NCI-H1930 (cell line): ENCODE measurements at regions not wholly inside any gene's neighbourhood (a gene's known extent, or its start where the extent isn't known, plus 50 kb on each side); places are given as distances from the start of the nearest gene placed in this dataset.
"Not testable (repeated sequence)": the region's sequence is repeated elsewhere in the genome, so short reads cannot be mapped to it uniquely, and the experiment has no call there.

Experiments
- DNase-seq, 2 experiments: peaks; one replicate each; lab custom pipeline; 2025; lab: John Stamatoyannopoulos, UW

DNA sequence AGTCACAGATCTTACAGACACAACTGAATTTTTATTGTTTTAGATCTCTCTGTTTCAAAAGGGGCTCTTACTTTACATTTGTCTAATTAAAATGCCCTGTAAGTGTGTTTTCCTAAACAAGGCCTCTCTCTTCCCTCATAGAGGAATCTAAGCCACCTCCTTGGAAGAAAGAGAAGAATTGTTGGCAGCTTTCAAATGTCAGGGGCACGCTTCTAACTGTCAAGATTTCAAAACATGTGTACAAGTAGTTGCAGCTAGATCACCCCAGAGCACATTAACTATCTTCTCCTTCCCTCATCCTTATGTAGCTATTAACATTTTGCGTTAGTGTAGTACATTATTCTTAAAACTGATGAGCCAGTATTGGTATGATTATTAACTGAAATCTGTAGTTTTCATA, 266.5 kb upstream of the BOD1L1 start:
- DNase-seq = no peak

DNA sequence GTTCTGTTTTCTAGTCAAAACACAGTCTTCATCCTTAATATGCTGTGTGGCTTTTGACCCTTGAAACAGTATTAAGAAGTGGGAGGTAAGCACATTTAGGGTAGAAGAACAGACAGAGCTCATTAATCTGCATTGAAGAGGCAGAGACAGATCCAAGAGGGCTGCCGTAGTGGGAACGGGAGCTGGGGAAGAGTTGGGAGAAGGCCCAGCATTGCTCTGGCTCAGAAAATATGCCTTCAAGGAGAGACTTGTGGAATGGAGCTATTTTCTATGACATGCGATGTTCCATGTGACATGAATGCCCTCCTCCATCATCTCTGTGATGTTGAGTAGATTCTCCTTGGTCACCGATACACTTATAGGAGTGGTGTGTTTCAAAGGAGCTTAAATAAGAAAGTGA, 273.3 kb upstream of the BOD1L1 start:
- DNase-seq = no peak

DNA sequence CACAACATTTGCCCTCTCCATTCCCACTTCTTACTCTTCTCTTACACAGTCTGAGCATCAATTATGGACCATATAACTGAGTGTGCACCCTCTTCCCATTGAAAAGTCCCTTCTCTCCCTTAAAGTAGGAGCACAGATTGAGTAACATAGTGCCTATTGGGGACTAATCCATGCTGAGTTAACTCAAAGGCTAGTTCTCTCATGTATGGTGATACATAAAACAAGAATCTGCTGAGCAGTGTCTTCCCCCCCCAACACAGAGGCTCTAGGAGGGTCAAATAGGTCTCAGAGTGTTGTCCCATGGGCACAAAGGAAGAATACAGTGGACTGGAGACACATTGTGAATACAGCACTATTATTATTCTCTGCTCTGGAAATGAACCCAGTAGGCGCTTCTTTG, 274.6 kb upstream of the BOD1L1 start:
- DNase-seq = no peak

DNA sequence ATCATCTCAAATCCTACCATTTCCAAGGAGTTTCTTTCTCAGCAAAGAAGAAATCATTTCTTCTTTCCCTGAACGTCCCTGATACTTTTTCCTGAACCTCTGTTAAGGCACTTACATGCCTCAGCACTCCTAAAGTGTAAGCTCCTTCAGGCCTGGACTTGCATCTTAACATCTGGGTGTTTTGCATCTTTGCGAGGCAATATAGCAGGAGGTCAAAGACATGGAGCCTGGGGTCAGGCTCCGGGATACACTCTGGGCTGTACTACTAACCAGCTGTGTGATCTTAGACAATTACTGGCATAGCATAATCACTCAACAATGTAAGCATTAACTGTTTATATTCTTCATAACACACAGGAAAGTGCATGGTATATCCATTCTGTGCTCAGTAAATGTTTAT, 275.5 kb upstream of the BOD1L1 start:
- DNase-seq = no peak

DNA sequence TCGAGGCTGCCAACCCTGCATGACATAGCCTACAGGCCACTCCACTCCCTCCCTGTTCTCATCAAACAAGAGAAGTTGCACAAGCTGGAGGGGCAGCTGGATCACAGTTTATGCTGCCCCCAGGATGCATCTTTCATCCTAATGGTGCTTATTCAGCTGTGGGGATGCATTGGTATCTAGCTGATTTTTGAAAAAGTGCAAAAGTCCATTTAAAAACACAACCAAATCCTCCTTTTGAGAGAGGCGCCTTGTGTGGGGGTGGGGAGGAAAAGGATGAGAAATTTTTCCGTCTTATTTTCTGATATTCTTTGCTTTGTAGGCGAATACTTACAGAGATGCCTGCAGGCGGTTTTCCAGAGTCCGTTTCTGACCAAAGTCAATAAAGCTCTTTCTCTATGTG, 276.4 kb upstream of the BOD1L1 start:
- DNase-seq = no peak

DNA sequence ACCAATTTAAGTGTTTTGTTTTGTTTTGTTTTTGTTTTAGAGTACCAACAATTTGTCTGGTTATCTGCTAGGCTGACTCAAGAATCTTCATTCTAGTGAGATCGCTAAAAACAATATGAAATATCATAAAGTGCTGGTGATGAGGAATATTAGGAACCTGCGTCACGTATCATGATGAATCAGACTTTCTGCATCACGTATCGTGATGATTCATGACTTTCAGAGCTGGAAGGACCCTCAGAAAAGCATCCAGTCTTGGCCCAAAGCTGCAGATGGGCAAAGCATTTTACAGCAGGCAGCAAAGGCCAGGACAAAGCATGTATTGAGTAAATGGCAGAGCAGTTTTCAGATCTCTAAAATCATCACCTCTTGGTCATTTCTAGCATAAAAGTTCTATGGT, 278.0 kb upstream of the BOD1L1 start:
- DNase-seq = no peak

DNA sequence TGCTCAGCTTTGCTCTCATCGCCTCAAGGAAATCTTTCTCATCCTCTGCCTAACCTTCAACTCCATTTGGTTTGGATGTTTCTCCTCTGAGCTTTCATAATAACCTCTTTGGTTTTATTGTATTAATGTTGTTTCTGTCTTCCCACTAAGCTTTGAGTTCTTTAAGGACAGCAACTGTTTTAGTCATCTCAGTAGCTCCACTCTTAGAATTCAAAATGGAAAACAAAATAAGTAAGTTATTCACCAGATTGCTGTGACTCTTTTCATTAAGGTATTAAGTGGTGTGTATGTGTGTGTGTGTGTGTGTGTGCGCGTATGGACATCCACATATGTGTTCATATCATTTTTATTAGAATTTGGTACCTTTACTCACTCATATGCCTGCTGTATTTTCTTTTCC, 279.2 kb upstream of the BOD1L1 start:
- DNase-seq = no peak

DNA sequence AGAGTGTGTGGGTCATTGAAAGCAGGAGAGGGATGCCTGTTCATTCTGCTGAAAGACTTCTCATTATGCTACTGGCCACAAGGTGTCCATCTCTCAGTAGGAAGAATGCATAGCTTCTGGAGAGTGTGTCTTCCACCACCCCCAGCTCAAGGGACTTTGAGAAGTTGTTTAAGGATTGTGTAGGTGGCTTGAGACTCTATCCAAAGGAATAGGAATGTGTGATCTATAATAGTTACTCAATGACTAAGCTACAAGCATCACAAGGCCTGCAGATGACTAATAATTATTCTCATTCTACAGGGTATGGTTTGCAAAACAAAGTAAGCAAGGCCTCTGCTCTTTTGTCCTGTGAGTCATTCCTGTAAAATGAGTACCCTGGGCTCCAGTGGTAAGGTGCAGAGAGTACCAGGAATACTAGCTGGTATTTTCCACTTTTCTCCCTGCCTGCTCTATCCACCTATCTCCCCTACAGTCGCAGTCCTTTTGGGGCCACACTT, 279.8 kb upstream of the BOD1L1 start:
- DNase-seq = no peak

DNA sequence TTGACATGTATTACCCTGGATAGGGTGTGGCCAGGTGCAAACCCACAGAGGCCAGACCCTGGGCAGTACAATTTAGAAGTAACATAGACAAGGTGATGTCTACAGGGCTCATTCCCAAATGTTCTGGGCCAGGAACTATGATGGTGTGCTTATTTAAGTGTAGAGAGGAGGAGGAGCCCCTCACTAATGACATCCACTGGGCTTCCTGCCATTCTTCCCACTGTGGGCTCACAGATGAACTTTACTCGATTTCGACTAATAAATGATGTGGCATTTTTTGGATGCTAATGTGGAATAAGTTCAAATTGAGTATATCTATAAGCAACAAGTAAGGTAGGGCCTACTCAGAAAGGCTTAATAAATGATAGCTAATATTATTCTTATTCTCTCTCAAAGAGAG, 280.9 kb upstream of the BOD1L1 start:
- DNase-seq = no peak

DNA sequence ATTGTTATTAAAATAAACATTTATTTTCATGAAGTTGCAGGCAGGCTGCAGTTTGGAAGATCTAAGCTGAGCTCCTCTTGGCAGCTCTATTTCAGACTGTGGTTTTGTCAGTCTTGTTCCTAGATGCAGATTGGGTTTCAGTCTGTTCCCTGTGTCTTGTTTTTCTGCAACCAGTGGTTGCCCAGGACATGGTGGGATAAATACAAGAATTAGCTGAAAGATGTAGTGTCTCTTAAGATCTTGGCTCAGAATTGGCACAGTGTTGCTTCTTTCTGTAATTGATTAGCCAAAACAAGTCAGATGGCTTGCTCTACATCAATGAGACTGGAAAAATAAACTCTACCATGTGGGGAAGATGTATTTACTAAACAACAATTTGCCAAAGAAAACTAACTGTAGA, 283.0 kb upstream of the BOD1L1 start:
- DNase-seq = no peak

DNA sequence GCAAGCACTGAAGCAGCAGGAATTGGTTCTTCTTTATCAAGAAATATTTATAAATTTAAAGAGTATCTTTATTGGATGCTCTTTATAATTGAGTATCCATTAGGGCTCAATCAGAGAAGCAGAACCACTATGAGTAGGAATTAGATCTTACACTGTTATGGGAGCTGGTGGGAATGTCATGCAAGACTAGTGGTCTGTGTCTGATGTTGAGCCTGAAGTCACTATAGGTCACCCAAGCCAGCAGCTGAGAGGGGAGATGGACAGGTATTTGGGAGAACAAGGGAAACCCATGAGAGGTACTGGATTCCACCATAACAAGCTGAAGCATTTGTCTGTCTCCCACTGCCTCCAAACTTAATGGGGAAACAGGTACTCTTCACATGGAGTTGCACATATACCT, 283.7 kb upstream of the BOD1L1 start:
- no peak for DNase-seq

DNA sequence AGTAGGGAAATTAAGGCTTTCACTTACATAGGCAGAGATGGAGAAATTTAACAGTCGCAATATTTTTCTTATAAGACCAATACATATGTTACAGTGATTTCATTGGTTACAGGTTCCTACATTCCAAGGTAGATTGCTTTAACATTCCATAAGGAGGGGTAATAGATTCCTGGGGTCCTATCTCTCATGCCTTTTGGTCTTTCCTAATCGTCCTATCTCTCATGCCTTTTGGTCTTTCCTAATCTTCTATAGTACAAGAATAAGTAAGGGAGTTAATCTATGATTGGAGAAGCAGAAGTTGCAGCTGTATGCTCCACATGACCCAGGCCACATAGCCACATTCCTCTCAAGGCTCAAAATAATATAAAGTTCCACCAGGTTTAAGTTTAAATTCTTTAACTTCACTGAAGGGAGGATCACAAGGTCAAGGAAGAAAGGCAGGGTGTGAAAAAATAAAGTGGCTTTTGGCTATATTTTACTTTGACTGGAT, 285.0 kb upstream of the BOD1L1 start:
- no peak for DNase-seq

DNA sequence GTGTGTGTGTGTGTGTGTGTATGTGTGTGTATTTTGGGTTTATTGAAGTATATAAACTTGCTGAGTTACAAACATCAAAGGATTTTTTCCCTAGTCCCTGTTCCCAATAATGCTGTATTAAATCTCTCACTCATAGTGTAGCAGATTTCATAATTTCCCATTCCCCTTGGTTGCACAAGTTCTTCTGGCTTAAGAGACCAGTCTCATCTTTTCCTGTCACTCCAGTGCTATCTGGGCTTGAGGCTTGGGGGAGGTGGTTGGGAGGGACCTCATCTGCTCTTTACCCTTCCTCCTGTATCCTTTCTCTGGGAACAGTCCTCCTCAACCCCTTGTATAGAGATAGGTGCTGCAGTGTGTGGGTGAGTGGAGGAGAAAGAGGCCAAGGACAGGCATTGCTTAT, 285.4 kb upstream of the BOD1L1 start:
- no peak for DNase-seq

DNA sequence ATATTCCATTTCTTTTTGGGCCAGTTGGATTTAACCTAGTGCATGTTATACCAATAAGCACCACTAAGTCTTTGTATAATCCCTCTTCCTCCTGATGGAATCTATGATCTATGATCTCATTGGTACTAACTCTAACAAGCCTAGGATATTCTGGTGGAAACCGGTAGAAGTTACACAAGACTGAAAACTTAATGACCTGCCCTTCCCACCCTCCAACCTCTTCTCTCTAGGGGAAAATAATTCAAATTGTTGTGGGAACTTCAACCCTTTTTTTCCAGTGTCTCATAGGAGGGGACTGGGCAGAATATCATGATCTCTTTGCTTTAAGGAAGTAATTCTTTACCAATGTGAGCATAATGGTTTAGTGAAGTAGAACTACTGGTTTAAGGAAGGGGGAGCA, 289.5 kb upstream of the BOD1L1 start:
- DNase-seq = no peak

DNA sequence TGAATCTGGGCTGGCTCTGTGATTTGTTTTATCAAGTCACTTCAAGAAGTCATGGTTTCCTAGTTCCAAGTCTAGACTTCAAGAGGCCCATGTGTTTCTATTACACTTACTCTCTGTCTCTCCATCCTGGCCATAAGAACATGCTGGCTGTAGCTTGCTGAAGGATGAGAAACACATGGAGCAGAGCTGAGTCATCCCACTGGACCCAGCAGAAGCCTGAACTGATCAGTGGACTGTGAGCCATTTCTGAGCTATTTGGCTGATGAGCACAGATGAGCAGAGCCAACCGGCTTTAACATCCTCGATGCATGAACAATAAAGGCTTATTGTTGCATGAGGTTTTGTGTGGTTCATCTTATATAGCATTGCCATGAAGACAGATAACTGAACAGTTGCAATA, 290.6 kb upstream of the BOD1L1 start:
- DNase-seq = no peak

DNA sequence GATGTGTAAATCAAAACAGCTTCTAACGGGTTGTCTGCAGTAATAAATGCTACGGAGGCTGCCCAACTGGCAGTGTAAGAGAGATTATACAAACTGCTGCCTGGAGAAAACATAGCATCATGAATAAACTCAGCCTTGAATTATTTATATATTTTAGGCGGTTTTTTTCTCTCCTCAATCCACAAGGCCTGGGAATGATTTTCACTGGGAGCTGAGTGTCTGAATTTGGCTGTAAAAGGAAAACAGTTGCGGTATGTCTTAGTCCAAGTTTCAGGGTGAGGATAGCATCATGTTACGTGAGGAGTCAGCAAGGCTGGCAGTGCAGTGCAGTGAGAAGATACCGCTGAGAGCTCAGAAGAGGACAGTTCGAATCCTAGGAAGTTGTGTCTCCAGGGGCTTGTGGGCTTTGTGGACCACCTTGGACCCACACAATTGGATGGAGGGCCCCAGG, 291.5 kb upstream of the BOD1L1 start:
- no peak for DNase-seq

DNA sequence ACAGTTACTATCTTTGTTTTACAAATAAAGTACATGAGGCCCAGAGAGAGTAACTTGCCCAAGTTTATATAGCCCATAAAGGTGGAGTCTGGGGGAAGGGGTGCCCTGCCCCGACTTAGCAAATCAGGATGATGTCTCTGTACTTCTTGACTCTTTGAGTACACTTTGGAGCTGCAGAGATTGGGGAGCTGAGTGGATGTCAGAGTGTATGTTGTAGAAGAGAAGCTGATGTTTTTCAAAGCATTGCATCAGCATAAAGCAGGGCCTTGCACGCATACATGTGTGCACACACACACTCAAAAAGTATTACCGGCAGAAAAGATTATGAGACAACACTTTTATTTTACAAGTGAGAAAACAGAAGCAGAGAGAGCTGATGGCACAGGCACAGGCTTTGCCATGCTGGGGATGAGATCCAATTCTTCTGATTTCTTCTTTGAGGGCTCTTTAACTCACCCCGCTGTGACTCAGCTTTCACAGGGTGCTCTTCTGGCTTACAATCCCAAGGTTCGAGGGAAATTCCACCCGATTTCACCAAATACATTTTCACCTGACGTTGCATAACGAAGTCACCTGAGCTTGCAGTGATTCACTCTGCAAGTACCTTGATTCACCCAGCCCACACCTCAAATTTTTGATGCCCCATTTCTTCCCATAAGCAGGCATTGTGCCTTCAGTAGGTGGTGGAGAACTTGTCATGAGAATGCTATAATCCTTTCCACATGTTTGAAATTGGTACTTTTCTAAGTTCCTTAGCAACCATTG, 292.8 kb upstream of the BOD1L1 start:
- no peak for DNase-seq

DNA sequence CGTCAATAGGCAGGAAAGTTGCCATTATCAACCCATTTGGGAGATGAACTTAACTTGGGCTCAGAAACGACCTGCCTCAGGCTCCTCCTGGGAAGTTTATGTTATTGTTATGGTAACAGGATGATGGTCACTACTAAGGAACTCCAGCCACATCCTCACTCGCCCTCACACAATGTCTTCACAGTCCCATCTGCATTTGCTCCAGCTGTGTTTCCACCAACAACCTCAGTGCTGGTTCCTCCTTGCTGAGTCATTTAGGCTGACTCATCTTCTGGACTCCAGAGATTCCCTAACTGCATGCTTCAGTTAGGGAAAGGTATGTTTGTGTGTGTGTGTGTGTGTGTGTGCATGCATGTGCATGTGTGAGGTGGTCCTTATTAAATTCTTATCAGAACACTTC, 293.4 kb upstream of the BOD1L1 start:
- DNase-seq = no peak

DNA sequence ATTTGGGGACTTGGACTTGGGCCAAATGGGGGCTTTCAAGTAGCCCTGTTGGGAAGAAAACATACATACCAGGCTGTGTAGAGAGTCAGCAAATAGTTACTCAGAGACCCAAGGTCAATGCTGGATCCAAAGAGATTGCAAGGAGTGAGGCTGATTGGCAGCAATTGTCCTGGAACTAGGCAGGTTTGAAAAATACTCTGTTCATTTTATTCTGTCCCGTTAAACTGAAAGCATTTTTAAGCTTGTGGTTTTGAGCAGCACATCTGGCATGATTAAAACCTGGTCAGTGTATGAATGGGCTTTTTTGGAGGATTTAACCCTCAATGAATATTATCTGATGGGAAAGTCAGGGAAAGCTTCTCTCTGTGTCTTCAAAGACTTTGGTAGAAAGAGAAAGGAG, 294.3 kb upstream of the BOD1L1 start:
- DNase-seq = no peak

DNA sequence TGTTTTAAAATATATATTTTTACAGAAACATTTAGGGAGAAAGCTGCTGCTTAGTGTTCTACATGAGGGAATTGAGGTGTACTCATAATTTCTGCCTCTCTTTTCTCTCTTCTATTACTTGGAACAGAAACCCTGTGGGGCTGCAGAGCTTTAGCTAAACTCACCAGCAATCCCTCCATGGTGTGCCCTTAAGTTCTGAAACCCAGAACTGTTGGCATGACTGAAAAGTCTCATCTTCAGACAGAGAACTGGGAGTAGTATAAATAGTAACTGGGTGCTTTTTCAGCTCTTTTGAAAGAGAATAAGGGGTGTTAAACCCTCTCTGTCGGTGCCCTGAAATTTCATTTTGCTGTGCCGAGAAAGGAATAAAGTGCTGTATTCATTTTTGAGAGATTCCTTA, 294.9 kb upstream of the BOD1L1 start:
- no peak for DNase-seq

DNA sequence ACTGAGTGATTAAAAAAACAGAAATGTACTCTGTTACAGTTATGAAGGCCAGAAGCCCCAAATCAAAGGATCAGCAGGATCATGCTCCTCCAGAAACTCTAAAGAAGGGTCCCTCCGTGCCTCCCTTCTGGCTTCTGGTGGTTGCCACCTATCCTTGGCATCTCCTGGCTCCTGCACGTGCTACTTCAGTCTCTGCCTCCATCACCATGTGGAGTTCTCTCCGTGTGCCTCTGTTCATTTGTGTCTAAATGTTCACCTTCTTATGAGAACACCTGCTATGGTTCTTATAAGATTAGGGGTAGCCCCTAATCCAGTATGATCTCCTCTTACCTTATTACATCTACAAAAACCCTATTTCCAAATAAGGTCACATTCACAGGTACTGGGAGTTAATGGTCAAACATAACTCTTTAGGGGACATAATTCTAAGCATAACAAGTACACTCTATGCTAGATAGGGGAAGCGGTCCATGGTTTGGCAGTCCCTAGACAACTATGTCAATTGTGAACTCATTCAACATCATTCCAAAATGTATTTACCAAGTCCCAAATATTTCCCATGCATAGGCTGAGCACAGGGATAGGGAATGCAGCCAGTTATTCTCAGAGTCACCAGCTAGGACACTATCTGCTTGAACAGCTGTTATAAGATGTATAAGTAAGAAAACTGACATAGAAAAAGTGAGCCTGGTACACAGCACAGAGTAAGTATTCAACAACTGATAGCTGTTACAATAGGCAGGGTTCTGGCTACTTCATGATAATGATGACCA, 295.5 kb upstream of the BOD1L1 start:
- DNase-seq = no peak

DNA sequence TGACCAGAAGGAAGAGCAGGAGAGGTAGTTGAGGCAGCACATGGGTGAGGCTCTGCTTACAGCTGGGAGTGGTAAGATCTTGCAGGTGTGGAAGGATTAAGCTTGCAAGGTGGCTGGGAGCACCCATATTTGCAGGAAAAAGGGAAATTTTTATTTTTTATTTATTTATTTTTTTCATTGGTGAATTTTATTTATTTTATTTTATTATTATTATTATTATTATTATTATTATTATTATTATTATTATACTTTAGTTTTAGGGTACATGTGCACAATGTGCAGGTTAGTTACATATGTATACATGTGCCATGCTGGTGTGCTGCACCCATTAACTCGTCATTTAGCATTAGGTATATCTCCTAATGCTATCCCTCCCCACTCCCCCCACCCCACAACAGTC, 297.4 kb upstream of the BOD1L1 start:
- DNase-seq = not testable (repeated sequence)

DNA sequence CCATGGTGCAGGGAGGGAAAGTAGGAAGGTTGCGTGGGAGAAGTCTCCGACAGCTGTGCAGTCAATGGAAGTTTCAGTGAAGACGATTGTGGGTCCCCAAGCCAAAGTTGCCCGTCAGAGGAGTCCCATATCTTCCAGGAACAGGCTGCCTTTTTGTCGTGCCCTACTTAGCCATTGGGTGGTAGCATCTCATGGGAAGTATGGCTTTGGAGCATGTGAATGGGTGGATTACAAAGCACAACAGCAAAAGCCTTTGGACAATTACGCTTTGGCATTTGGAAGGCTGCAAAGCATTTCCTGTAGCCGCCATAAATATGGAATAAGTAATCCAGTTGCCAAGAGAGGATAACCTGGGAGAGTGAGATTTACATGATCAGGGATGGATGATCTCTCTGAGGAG, 300.7 kb upstream of the BOD1L1 start:
- no peak for DNase-seq
